ENCODE measurements at regions not wholly inside any gene's neighbourhood (a gene's known extent, or its start where the extent isn't known, plus 50 kb on each side); places are given as distances from the start of the nearest gene placed in this dataset.

GRCh38 chr5:19048726-19049125, 939.3 kb downstream of the CDH18 start:
- DNase-seq, result no peak
- in situ Hi-C loops (cut with MboI; ENCODE audit: low sequenced_read_pairs in 4 of 4), result no loop called here

GRCh38 chr5:19058216-19058615, 929.8 kb downstream of the CDH18 start:
- intact Hi-C loops (cut with DNase I; ENCODE audit: low total_unique reads) (no loop called here), in situ Hi-C loops (cut with MboI; ENCODE audit: low sequenced_read_pairs in 4 of 4) (no loop called here)
- no peak overlapping the region for H3K27ac ChIP-seq
- H3K9me3 ChIP-seq, result no peaks in the 10 kb centered on the region
- no peak for TF ChIP-seq CTCF (IDR thresholded peaks at IDR 0.05 in 4 of 5, conservative IDR thresholded peaks at IDR 0.05 in 1 of 5)
- TF ChIP-seq POLR2A (IDR thresholded peaks at IDR 0.05), result no peak
- H3K27me3 ChIP-seq, result no peaks in the 10 kb centered on the region
- DNase-seq (no peak), ATAC-seq (no peak)
- no peak overlapping the region for H3K4me3 ChIP-seq
- H3K36me3 ChIP-seq, result no peaks in the 10 kb centered on the region
- H3K4me1 ChIP-seq, result no peaks in the 10 kb centered on the region

More at GRCh38 chr5:19048726-19049125, 939.3 kb downstream of the CDH18 start:
- intact Hi-C loops (cut with DNase I; ENCODE audit: low total_unique reads), result no loop called here
- Histone ChIP-seq H3K9me3 (no peaks in the 10 kb centered on the region), H3K27me3 (no peaks in the 10 kb centered on the region), H3K36me3 (no peaks in the 10 kb centered on the region), H3K27ac (no peak overlapping the region), H3K4me1 (no peaks in the 10 kb centered on the region), H3K4me3 (no peak overlapping the region)
- TF ChIP-seq CTCF (IDR thresholded peaks at IDR 0.05 in 4 of 5, conservative IDR thresholded peaks at IDR 0.05 in 1 of 5), result no peak
- TF ChIP-seq POLR2A (IDR thresholded peaks at IDR 0.05), result no peak
- ATAC-seq, result no peak

- in situ Hi-C loops (cut with MboI; ENCODE audit: low sequenced_read_pairs in 4 of 4) (no loop called here), intact Hi-C loops (cut with DNase I; ENCODE audit: low total_unique reads) (no loop called here)
- TF ChIP-seq POLR2A (IDR thresholded peaks at IDR 0.05) (no peak), CTCF (IDR thresholded peaks at IDR 0.05 in 4 of 5, conservative IDR thresholded peaks at IDR 0.05 in 1 of 5) (no peak)
- no peak overlapping the region for H3K4me3 ChIP-seq
- DNase-seq (no peak), ATAC-seq (no peak)
- H3K36me3 ChIP-seq, result no peaks in the 10 kb centered on the region
- no peaks in the 10 kb centered on the region for H3K27me3 ChIP-seq
- no peaks in the 10 kb centered on the region for H3K4me1 ChIP-seq
- no peaks in the 10 kb centered on the region for H3K9me3 ChIP-seq
- no peak overlapping the region for H3K27ac ChIP-seq
Measured at GRCh38 chr5:19064094-19064493, 923.9 kb downstream of the CDH18 start.

- Histone ChIP-seq H3K4me1 (no peaks in the 10 kb centered on the region), H3K9me3 (no peaks in the 10 kb centered on the region), H3K36me3 (no peaks in the 10 kb centered on the region), H3K27me3 (no peaks in the 10 kb centered on the region), H3K27ac (no peak overlapping the region), H3K4me3 (no peak overlapping the region)
- ATAC-seq, result no peak
- in situ Hi-C loops (cut with MboI; ENCODE audit: low sequenced_read_pairs in 4 of 4) (no loop called here), intact Hi-C loops (cut with DNase I; ENCODE audit: low total_unique reads) (no loop called here)
- no peak for TF ChIP-seq CTCF (IDR thresholded peaks at IDR 0.05 in 4 of 5, conservative IDR thresholded peaks at IDR 0.05 in 1 of 5)
- no peak for TF ChIP-seq POLR2A (IDR thresholded peaks at IDR 0.05)
- no peak for DNase-seq
Measured at GRCh38 chr5:19067741-19068140, 920.3 kb downstream of the CDH18 start.

- Histone ChIP-seq H3K4me3 (no peak overlapping the region), H3K9me3 (no peaks in the 10 kb centered on the region), H3K27ac (no peak overlapping the region), H3K4me1 (no peaks in the 10 kb centered on the region), H3K36me3 (no peaks in the 10 kb centered on the region), H3K27me3 (no peaks in the 10 kb centered on the region)
- DNase-seq (no peak), ATAC-seq (no peak)
- in situ Hi-C loops (cut with MboI; ENCODE audit: low sequenced_read_pairs in 4 of 4) (no loop called here), intact Hi-C loops (cut with DNase I; ENCODE audit: low total_unique reads) (no loop called here)
- TF ChIP-seq POLR2A (IDR thresholded peaks at IDR 0.05) (no peak), CTCF (IDR thresholded peaks at IDR 0.05 in 4 of 5, conservative IDR thresholded peaks at IDR 0.05 in 1 of 5) (no peak)
Measured at GRCh38 chr5:19098434-19098833, 889.6 kb downstream of the CDH18 start.
